CD4-positive, CD25-positive, alpha-beta regulatory T cell (primary cell): ENCODE measurements at regions not wholly inside any gene's neighbourhood (a gene's known extent, or its start where the extent isn't known, plus 50 kb on each side); places are given as distances from the start of the nearest gene placed in this dataset.
A peak's percentile ranks its signal among the peaks of the same experiment; 100 is the strongest.
"Not testable (repeated sequence)": the region's sequence is repeated elsewhere in the genome, so short reads cannot be mapped to it uniquely, and the experiment has no call there.

Experiments
- ATAC-seq, 2 donors: fragments of 150-1000 bp; cut with Tn5 transposase; one replicate each; pipeline ENCODE4 v1.10.0; 2021; ENCODE audit warnings: low read depth in 2 of 2, moderate number of reproducible peaks in 2 of 2, moderate library complexity in 1 of 2
- DNase-seq, 3 donors: peaks; one replicate each; pipeline versions ENCODE4 v3.0.0 to v3.0.0-alpha.2; 2012 to 2022; ENCODE audit warnings: mixed read lengths in 1 of 3
- H3K27ac ChIP-seq: one replicate; pipeline ENCODE4 v1.7.0; 2013; ENCODE audit warnings: mild to moderate bottlenecking, low read length; ENCODE audit not compliant: insufficient read depth, poor library complexity, severe bottlenecking
- H3K27me3 ChIP-seq: one replicate; pipeline ENCODE4 v1.7.0; 2013; ENCODE audit warnings: low read length; ENCODE audit not compliant: control insufficient read depth, insufficient read depth
- H3K36me3 ChIP-seq: one replicate; pipeline ENCODE4 v1.7.0; 2013; ENCODE audit warnings: mild to moderate bottlenecking, low read length, moderate library complexity; ENCODE audit not compliant: control insufficient read depth, insufficient read depth
- H3K4me1 ChIP-seq: 2 replicates; pipeline ENCODE4 v1.7.0; 2013; ENCODE audit warnings: mild to moderate bottlenecking, low read length; ENCODE audit not compliant: insufficient read depth, control insufficient read depth, poor library complexity, severe bottlenecking
- H3K4me3 ChIP-seq: one replicate; pipeline ENCODE4 v1.7.0; 2013; ENCODE audit warnings: low read depth, mild to moderate bottlenecking, low read length, moderate library complexity
- H3K9me3 ChIP-seq, 2 experiments: 1 replicate in 1 of 2; 2 replicates in 1 of 2; pipeline ENCODE4 v1.7.0; 2013; ENCODE audit warnings: low read length in 2 of 2, mild to moderate bottlenecking in 1 of 2, moderate library complexity in 1 of 2; ENCODE audit not compliant: control insufficient read depth in 2 of 2
- H3K27ac Mint-ChIP-seq, 3 donors: one replicate each; pipeline ENCODE4 v1.8.0; 2020 to 2022; ENCODE audit warnings: mild to moderate bottlenecking in 3 of 3, mixed read lengths in 3 of 3, moderate library complexity in 2 of 3
- H3K27me3 Mint-ChIP-seq: one replicate; pipeline ENCODE4 v1.8.0; 2022; ENCODE audit warnings: mild to moderate bottlenecking, mixed read lengths
- H3K36me3 Mint-ChIP-seq: one replicate; pipeline ENCODE4 v1.8.0; 2020; ENCODE audit warnings: mixed read lengths
- H3K4me1 Mint-ChIP-seq, 4 donors: one replicate each; pipeline ENCODE4 v1.8.0; 2020 to 2022; ENCODE audit warnings: mixed read lengths in 4 of 4, mild to moderate bottlenecking in 1 of 4
- H3K4me3 Mint-ChIP-seq, 4 donors: one replicate each; pipeline ENCODE4 v1.8.0; 2020 to 2022; ENCODE audit warnings: mild to moderate bottlenecking in 4 of 4, mixed read lengths in 4 of 4, moderate library complexity in 3 of 4
- H3K9me3 Mint-ChIP-seq, 7 donors: one replicate each; pipeline ENCODE4 v1.8.0; 2020 to 2022; ENCODE audit warnings: mixed read lengths in 7 of 7, mild to moderate bottlenecking in 3 of 7, moderate library complexity in 2 of 7

DNA sequence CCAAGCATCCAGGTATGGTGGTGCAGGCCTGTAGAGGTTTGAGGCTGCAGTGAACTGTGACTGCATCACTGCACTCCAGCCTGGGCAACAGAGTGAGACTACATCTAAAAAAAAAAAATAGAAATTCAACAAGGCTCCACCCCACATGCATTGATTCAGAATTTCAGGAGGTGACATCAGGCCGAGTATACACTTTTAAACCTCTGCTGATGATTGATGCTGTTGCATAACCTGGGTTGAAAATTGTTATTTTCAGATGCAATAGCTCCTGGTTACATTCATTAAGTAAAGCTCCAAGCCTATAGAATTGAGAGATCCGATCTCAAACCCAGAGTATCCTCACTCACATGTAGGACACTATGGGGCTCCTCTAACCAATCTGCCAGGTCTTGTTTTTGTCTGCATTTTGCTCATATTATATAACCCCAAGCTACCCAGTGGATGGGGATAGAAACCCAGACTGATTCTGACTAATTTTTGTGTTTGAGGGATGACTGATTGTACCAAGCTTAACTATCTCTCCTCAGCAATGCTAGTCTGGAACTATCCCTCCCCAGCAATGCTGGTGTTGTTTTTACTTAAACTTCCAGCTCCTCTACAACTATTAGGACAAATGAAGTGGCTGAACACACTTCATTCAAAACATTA is 123.5 kb upstream of the PREP start:
- H3K36me3 Mint-ChIP-seq, result no peaks in the 10 kb centered on the region
- DNase-seq (no peak), ATAC-seq (no peak)
- no peaks in the 10 kb centered on the region for H3K27me3 Mint-ChIP-seq
- Histone ChIP-seq H3K4me3 (no peak overlapping the region), H3K36me3 (no peaks in the 10 kb centered on the region), H3K9me3 (no peaks in the 10 kb centered on the region), H3K27ac (no peak overlapping the region), H3K4me1 (no peaks in the 10 kb centered on the region), H3K27me3 (no peaks in the 10 kb centered on the region)
- H3K4me1 Mint-ChIP-seq, result no peaks in the 10 kb centered on the region
- H3K4me3 Mint-ChIP-seq, result no peak overlapping the region
- no peak overlapping the region for H3K27ac Mint-ChIP-seq
- no peaks in the 10 kb centered on the region for H3K9me3 Mint-ChIP-seq

DNA sequence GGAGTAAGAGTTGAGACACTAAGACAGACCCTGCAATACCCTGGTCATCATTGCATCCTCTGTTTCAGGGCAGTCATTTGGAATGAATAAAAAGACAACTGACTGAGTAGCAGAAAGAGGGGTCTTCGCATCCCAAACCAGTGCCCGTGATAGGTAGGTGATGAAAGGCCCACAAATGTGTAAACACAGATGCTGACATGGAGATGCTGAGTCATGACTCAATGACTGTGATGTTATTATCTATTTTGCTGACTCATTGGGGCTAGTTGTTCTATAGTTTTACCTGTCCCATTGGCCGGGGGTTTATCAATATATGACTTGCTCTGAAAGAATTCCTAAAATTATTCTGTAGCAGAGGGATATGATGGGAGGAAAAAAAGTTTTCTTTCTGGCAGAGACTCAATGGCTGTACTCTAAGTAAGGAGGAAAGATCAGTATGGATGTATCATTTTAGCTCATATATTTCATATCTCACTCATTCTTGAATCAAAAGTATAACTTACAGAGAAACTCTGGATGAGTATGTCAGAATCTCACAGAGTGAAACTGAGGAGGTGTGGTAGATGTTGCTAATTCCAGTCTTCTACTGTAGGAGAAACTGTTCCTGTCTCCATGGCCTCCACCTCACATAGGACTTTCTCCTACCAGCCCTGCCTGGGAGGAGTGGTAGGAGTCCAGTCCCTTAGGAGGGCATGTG is 119.9 kb upstream of the PREP start:
- Histone ChIP-seq H3K27me3 (no peaks in the 10 kb centered on the region), H3K36me3 (no peaks in the 10 kb centered on the region), H3K9me3 (no peaks in the 10 kb centered on the region), H3K27ac (no peak overlapping the region), H3K4me3 (no peak overlapping the region), H3K4me1 (no peaks in the 10 kb centered on the region)
- no peak for ATAC-seq
- no peak for DNase-seq
- no peaks in the 10 kb centered on the region for H3K4me1 Mint-ChIP-seq
- no peaks in the 10 kb centered on the region for H3K27me3 Mint-ChIP-seq
- H3K27ac Mint-ChIP-seq, result no peak overlapping the region
- H3K9me3 Mint-ChIP-seq, result peaks cover 0 to 8% (median 0%) of the 10 kb centered on the region in 7 donors
- H3K36me3 Mint-ChIP-seq, result no peaks in the 10 kb centered on the region
- no peak overlapping the region for H3K4me3 Mint-ChIP-seq

DNA sequence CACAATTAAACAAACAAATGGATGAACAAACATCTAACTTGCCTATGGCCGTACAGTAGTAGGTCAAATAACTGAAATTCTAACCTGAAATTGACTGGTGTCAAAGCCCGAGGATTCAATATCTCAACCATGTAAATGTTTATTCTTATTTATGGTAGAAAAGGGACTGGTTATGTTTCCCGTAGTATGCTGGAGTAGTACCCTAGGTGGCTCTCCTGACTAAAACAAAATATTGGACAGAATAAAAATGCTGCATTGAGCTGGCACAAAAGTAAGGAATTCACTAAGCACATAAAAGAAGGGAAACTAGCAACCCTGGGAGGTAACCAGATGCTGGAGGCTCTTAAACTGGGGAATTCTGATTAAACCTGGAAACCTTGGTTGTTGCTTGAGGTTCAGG is 117.1 kb upstream of the PREP start:
- no peaks in the 10 kb centered on the region for H3K27me3 ChIP-seq
- Mint-ChIP-seq H3K27me3 (peaks cover 8% of the 10 kb centered on the region), H3K4me3 (no peak overlapping the region), H3K36me3 (no peaks in the 10 kb centered on the region), H3K9me3 (peaks cover 0 to 11% (median 5%) of the 10 kb centered on the region in 7 donors), H3K27ac (no peak overlapping the region), H3K4me1 (no peaks in the 10 kb centered on the region)
- ATAC-seq (no peak), DNase-seq (no peak)
- no peak overlapping the region for H3K4me3 ChIP-seq
- no peaks in the 10 kb centered on the region for H3K4me1 ChIP-seq
- no peaks in the 10 kb centered on the region for H3K9me3 ChIP-seq
- H3K27ac ChIP-seq, result no peak overlapping the region
- no peaks in the 10 kb centered on the region for H3K36me3 ChIP-seq

DNA sequence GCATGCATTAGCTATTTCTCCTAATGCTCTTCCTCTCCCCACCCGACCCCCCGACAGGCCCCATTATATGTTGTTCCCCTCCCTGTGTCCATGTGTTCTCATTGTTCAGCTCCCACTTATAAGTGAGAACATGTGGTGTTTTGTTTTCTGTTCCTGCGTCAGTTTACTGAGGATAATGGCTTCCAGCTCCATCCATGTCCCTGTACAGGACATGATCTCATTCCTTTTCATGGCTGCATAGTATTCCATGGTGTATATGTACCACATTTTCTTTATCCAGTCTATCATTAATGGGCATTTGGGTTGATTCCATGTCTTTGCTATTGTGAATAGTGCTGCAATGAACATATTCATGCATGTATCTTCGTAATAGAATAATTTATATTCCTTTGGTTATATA is 116.1 kb upstream of the PREP start:
- H3K36me3 Mint-ChIP-seq, H3K27ac Mint-ChIP-seq, DNase-seq, H3K4me1 Mint-ChIP-seq, H3K4me3 Mint-ChIP-seq, H3K27ac ChIP-seq, H3K27me3 ChIP-seq, ATAC-seq, H3K4me1 ChIP-seq, H3K9me3 ChIP-seq, H3K27me3 Mint-ChIP-seq, H3K36me3 ChIP-seq, H3K4me3 ChIP-seq: not testable (repeated sequence)
- H3K9me3 Mint-ChIP-seq, result peaks cover 0 to 11% (median 5%) of the 10 kb centered on the region in 7 donors

DNA sequence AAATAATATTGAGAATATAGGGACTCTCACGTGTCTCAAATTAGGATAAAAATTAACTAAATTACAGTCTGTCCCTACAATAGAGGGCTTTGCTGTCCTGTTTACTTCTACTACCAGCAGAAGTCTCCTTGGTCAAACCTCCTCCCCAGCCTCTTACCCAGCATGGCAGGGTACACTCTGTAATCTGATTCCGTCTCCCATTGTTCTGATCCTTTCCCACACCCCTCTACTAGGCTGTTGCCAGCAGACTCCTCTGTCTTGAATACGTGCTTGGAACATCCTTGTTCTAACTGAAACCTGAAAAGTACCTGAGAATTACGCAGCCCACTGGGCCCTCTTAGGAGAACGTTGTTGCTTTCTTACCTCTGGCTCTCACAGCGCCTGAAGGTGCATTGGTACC is 112.2 kb upstream of the PREP start:
- Mint-ChIP-seq H3K27me3 (peaks cover 8% of the 10 kb centered on the region), H3K27ac (no peak overlapping the region), H3K36me3 (no peaks in the 10 kb centered on the region), H3K9me3 (peaks cover 0 to 11% (median 5%) of the 10 kb centered on the region in 7 donors), H3K4me3 (no peak overlapping the region), H3K4me1 (peaks cover 0 to 5% (median 4%) of the 10 kb centered on the region in 4 donors)
- Histone ChIP-seq H3K27ac (no peak overlapping the region), H3K4me3 (no peak overlapping the region), H3K9me3 (no peaks in the 10 kb centered on the region), H3K36me3 (no peaks in the 10 kb centered on the region), H3K4me1 (no peaks in the 10 kb centered on the region), H3K27me3 (no peaks in the 10 kb centered on the region)
- ATAC-seq (no peak), DNase-seq (no peak)

DNA sequence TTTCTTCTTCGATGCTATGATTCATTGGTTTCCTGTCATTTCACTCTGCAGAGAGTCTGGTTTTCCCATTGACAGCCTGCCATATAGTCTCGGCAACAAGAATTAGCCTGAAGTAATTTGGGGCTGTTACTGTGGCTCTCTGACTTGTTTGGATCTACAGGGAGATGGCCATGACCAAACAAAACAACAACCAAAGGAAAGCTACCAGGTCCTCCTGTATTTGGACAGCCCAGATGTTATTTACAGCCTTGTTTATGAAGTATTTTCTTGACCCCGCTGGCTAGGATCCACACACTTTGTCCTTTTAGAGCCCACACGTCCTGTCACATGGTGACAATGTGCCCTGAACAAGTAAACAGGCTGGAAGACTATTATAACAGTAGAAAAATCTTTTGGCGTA is 111.4 kb upstream of the PREP start:
- Histone ChIP-seq H3K27ac (no peak overlapping the region), H3K36me3 (no peaks in the 10 kb centered on the region), H3K4me3 (no peak overlapping the region), H3K4me1 (no peaks in the 10 kb centered on the region), H3K27me3 (peaks cover 2% of the 10 kb centered on the region), H3K9me3 (no peaks in the 10 kb centered on the region)
- Mint-ChIP-seq H3K27ac (no peak overlapping the region), H3K4me1 (peaks cover 0 to 5% (median 4%) of the 10 kb centered on the region in 4 donors), H3K27me3 (peaks cover 8% of the 10 kb centered on the region), H3K9me3 (peaks cover 0 to 11% (median 5%) of the 10 kb centered on the region in 7 donors), H3K4me3 (no peak overlapping the region), H3K36me3 (no peaks in the 10 kb centered on the region)
- DNase-seq, result no peak
- no peak for ATAC-seq

DNA sequence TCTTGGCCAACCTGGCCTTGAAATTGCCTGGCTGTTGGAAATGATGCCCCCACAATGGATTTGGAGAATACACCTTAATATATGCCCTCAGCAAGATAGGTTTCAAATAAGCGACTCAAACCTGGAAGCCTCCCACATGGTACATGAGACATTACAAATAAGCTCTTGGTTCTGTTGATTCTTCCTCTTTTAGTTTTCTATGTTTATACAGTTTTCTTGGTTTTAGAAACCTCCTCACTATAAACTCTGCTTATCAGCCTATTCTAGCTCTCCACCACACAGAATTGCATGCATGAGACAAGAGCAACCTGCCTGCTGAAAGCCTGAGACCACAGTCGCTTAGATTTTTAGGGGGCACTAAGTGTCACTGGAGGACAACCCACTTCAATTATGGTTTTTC is 108.8 kb upstream of the PREP start:
- Mint-ChIP-seq H3K4me1 (peaks cover 0 to 5% (median 4%) of the 10 kb centered on the region in 4 donors), H3K36me3 (no peaks in the 10 kb centered on the region), H3K9me3 (peaks cover 0 to 5% (median 0%) of the 10 kb centered on the region in 7 donors), H3K4me3 (no peak overlapping the region), H3K27ac (peak overlapping the region in 1 of 3 donors; percentile 12), H3K27me3 (peaks cover 6% of the 10 kb centered on the region)
- DNase-seq (no peak), ATAC-seq (no peak)
- H3K4me3 ChIP-seq, result no peak overlapping the region
- H3K9me3 ChIP-seq, result no peaks in the 10 kb centered on the region
- H3K36me3 ChIP-seq, result no peaks in the 10 kb centered on the region
- no peak overlapping the region for H3K27ac ChIP-seq
- no peaks in the 10 kb centered on the region for H3K4me1 ChIP-seq
- H3K27me3 ChIP-seq, result peaks cover 2% of the 10 kb centered on the region

DNA sequence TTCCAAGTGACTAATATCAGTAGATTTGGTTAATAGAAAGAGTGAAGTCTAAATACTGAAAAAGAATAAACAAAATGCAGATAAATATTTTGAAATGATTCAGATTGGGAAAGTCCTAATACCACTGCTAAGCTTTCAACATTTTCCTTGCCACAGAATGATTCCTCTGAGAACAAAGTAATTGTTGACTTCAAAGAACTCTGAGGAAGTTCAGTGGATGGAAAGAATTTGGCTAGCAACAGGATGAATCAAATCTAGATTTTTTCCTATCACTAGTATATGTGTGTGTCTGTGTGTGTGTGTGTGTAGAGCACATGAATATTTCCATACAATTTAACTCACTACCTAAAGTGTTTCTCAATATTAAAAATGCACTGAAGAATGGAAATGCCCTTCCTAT is 107.9 kb upstream of the PREP start:
- H3K27me3 Mint-ChIP-seq, result peaks cover under 1% of the 10 kb centered on the region
- Histone ChIP-seq H3K36me3 (no peaks in the 10 kb centered on the region), H3K4me3 (no peak overlapping the region), H3K27me3 (peaks cover 2% of the 10 kb centered on the region), H3K4me1 (no peaks in the 10 kb centered on the region), H3K27ac (no peak overlapping the region), H3K9me3 (no peaks in the 10 kb centered on the region)
- no peak overlapping the region for H3K27ac Mint-ChIP-seq
- H3K36me3 Mint-ChIP-seq, result no peaks in the 10 kb centered on the region
- ATAC-seq, result no peak
- H3K9me3 Mint-ChIP-seq, result no peaks in the 10 kb centered on the region
- peaks cover 0 to 5% (median 4%) of the 10 kb centered on the region in 4 donors for H3K4me1 Mint-ChIP-seq
- no peak overlapping the region for H3K4me3 Mint-ChIP-seq
- DNase-seq, result no peak
